ENCODE measurements at regions not wholly inside any gene's neighbourhood (a gene's known extent, or its start where the extent isn't known, plus 50 kb on each side); places are given as distances from the start of the nearest gene placed in this dataset.

- DNase-seq = no peak
- peaks cover 0 to 14% (median 0%) of the 10 kb centered on the region in 4 donors for H3K4me1 ChIP-seq
- TF ChIP-seq, protein P1, sequence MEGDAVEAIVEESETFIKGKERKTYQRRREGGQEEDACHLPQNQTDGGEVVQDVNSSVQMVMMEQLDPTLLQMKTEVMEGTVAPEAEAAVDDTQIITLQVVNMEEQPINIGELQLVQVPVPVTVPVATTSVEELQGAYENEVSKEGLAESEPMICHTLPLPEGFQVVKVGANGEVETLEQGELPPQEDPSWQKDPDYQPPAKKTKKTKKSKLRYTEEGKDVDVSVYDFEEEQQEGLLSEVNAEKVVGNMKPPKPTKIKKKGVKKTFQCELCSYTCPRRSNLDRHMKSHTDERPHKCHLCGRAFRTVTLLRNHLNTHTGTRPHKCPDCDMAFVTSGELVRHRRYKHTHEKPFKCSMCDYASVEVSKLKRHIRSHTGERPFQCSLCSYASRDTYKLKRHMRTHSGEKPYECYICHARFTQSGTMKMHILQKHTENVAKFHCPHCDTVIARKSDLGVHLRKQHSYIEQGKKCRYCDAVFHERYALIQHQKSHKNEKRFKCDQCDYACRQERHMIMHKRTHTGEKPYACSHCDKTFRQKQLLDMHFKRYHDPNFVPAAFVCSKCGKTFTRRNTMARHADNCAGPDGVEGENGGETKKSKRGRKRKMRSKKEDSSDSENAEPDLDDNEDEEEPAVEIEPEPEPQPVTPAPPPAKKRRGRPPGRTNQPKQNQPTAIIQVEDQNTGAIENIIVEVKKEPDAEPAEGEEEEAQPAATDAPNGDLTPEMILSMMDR (IDR thresholded peaks at IDR 0.05) = no peak
- no peak for TF ChIP-seq POLR2A (IDR thresholded peaks at IDR 0.05)
- H3K36me3 ChIP-seq = no peaks in the 10 kb centered on the region
- H3K9me3 ChIP-seq = no peaks in the 10 kb centered on the region
- H3K4me3 ChIP-seq = no peak overlapping the region
- H3K27me3 ChIP-seq = no peaks in the 10 kb centered on the region
- H3K27ac ChIP-seq = peak overlapping the region in 2 of 4 donors; percentile 45 to 72
These were observed 94.7 kb downstream of the SIK1 start for GRCh38 chr21:43331962-43332828.

DNA sequence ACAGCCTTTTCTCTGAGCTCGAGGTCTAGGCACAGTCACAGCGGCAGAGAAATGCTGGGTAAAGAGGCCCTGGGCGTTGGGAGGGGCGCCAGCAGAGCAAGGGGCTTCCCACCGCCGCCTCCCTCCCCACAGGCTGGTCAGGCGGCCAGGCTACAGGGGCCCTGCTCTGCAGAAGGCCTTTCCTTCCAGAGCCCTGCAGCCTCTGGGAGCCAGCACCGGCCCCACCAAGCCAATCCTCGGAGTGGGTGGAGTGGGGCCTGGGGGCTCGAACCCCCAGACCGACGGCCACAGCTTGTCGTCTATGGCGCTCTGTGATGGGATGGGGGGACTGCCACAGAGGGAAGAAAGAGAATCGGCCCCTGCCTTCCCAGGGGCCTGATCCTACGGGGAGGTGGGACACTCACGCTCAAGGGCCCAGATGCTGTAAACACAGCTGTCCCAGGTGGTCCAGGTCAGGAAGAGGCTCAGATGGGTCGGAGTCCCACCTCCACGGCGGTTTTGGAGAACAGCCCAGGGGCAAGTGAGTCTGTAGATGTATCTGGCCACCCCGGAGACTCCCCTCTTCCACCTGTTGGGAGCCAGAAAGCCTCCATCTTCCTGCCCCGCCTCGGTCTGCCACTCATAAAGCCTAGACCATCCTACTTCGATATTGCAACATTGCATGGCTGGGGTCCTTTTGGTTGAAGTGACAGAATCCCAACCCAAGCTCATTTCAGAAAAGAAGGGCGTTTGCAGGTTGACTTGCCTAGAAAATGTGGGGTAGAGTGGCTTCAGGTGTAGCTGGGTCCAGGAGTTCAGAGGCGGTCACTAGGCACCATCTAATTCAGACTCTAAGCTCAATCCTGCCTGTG is 95.6 kb downstream of the SIK1 start:
- DNase-seq = no peak
- Histone ChIP-seq H3K4me1 (peaks cover 0 to 14% (median 0%) of the 10 kb centered on the region in 4 donors), H3K4me3 (no peak overlapping the region), H3K9me3 (no peaks in the 10 kb centered on the region), H3K36me3 (no peaks in the 10 kb centered on the region), H3K27me3 (no peaks in the 10 kb centered on the region), H3K27ac (no peak overlapping the region)
- TF ChIP-seq, protein P1 (IDR thresholded peaks at IDR 0.05) = no peak
- no peak for TF ChIP-seq POLR2A (IDR thresholded peaks at IDR 0.05)

- no peaks in the 10 kb centered on the region for H3K27me3 ChIP-seq
- no peak for DNase-seq
- no peak overlapping the region for H3K27ac ChIP-seq
- H3K4me3 ChIP-seq = no peak overlapping the region
- no peaks in the 10 kb centered on the region for H3K36me3 ChIP-seq
- H3K4me1 ChIP-seq = peaks cover 0 to 14% (median 3%) of the 10 kb centered on the region in 4 donors
- TF ChIP-seq, protein P1 (IDR thresholded peaks at IDR 0.05) = no peak
- no peak for TF ChIP-seq POLR2A (IDR thresholded peaks at IDR 0.05)
- H3K9me3 ChIP-seq = no peaks in the 10 kb centered on the region
These were observed 96.5 kb downstream of the SIK1 start for GRCh38 chr21:43330306-43330881.

GRCh38 chr21:43329711-43330269 is 97.1 kb downstream of the SIK1 start:
- H3K27ac ChIP-seq = no peak overlapping the region

More at GRCh38 chr21:43329711-43330269, 97.1 kb downstream of the SIK1 start:
- no peak for TF ChIP-seq POLR2A (IDR thresholded peaks at IDR 0.05)
- TF ChIP-seq, protein P1 (IDR thresholded peaks at IDR 0.05) = no peak
- Histone ChIP-seq H3K36me3 (no peaks in the 10 kb centered on the region), H3K4me3 (no peak overlapping the region), H3K27me3 (no peaks in the 10 kb centered on the region), H3K9me3 (no peaks in the 10 kb centered on the region), H3K4me1 (peaks cover 0 to 14% (median 3%) of the 10 kb centered on the region in 4 donors)
- no peak for DNase-seq
